ENCODE measurements at regions not wholly inside any gene's neighbourhood (a gene's known extent, or its start where the extent isn't known, plus 50 kb on each side); places are given as distances from the start of the nearest gene placed in this dataset.

DNA sequence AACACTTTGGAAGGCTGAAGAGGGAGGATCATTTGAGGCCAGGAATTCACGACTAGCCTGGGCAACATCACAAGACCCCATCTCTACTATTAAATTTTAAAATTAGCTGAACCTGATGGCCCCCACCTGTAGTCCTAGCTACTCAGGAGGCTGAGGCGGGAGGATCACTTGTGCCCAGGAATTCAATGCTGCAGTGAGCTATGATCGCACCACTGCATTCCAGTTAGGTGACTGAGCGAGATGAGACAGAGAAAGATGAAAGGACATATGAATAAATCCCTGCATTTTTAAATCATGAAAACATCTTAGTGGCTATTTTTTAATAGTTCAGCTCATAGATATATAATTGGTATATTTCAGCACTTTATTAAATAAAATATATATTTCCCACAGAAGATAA, 93.8 kb downstream of the GPR63 start:
- TF ChIP-seq, protein P1, sequence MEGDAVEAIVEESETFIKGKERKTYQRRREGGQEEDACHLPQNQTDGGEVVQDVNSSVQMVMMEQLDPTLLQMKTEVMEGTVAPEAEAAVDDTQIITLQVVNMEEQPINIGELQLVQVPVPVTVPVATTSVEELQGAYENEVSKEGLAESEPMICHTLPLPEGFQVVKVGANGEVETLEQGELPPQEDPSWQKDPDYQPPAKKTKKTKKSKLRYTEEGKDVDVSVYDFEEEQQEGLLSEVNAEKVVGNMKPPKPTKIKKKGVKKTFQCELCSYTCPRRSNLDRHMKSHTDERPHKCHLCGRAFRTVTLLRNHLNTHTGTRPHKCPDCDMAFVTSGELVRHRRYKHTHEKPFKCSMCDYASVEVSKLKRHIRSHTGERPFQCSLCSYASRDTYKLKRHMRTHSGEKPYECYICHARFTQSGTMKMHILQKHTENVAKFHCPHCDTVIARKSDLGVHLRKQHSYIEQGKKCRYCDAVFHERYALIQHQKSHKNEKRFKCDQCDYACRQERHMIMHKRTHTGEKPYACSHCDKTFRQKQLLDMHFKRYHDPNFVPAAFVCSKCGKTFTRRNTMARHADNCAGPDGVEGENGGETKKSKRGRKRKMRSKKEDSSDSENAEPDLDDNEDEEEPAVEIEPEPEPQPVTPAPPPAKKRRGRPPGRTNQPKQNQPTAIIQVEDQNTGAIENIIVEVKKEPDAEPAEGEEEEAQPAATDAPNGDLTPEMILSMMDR (IDR thresholded peaks at IDR 0.05; ENCODE audit: insufficient read depth, low read depth, low read length, missing control alignments): no peak
- peak; percentile 57 for DNase-seq (ENCODE audit: low read depth)
- H3K4me3 ChIP-seq (ENCODE audit: low read length): no peak overlapping the region

GRCh38 chr6:96742702-96743101, 94.6 kb downstream of the GPR63 start:
- H3K4me3 ChIP-seq (ENCODE audit: low read length): no peak overlapping the region
- no peak for DNase-seq (ENCODE audit: low read depth)
- TF ChIP-seq, protein P1 (IDR thresholded peaks at IDR 0.05; ENCODE audit: insufficient read depth, low read depth, low read length, missing control alignments): no peak

DNA sequence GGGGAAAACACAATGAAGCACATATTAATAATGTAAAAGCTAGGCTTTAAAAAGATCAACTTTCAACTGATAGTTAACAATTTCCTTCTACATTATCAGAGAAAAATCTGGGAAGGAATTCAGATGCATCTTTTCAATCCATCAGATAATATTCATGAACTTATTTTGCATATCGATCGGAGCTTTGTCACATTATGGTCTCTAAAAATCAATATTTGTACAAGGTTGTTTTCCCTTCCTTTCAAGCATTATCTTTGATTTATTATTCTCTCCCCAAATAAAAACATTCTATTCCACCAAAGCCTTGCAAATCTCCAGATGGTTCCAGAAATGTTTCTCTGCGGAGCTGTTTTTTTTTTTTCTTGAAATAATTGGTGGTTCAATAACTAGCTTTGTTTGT, 101.9 kb downstream of the GPR63 start:
- no peak for DNase-seq (ENCODE audit: low read depth)
- H3K4me3 ChIP-seq (ENCODE audit: low read length): no peak overlapping the region
- TF ChIP-seq, protein P1 (IDR thresholded peaks at IDR 0.05; ENCODE audit: insufficient read depth, low read depth, low read length, missing control alignments): no peak

DNA sequence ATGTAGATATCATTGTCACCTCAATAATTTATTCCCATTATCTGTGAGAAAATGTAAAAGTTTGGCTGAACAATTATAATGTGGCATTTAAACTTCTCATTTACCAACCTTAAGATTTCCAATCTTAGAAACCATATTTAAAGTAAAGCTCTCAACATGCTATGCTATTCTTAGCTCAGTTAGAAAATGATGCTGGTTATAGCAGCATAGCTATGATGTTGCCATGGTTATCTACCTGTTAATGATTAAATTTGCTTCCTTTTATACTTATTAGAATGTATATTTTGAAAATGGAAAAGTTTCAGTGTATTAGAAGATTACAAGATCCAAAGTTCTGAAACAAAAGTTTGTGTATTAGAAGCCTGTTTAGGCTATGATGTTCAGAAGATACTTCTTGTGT, 110.1 kb downstream of the GPR63 start:
- no peak for DNase-seq (ENCODE audit: low read depth)
- H3K4me3 ChIP-seq (ENCODE audit: low read length): no peak overlapping the region
- TF ChIP-seq, protein P1 (IDR thresholded peaks at IDR 0.05; ENCODE audit: insufficient read depth, low read depth, low read length, missing control alignments): no peak

DNA sequence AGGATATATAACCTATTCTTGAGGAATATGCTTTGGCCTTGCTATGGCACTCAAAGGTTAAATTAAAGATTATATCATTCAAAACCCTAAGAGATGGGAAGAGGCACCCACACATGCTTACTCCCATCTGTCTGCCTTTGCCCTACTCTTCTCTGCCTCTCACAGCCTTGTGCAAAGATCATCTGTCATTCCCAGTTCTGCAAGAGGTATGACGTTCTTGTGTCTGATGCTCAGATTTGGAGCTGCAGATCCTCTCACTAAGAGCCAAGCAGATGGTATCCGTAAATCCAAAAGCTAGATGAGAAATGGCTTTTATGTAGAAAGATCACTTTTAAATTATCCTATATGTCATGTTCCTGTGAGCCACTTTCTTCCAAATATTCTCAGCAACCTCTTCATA, 112.0 kb downstream of the GPR63 start:
- DNase-seq (ENCODE audit: low read depth): no peak
- TF ChIP-seq, protein P1 (IDR thresholded peaks at IDR 0.05; ENCODE audit: insufficient read depth, low read depth, low read length, missing control alignments): no peak
- no peak overlapping the region for H3K4me3 ChIP-seq (ENCODE audit: low read length)

DNA sequence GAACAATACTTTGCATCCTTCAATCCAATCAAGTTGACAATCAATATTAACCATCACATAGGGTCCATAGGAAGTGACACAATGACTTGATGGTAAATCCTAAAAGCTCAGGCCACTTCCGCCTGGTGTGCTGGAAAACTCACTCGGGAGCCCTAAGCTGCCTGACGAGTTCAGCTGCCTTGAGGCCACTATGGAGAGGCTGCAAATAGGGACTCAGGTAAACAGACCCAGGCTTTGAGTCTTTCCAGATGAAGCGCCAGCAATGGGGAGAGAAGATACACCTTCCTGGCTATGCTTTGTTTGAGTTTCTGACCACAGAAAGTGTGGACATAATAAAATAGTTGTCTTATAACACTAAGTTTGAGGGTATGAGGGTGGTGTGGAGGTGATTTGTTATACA, 112.6 kb downstream of the GPR63 start:
- no peak overlapping the region for H3K4me3 ChIP-seq (ENCODE audit: low read length)
- no peak for DNase-seq (ENCODE audit: low read depth)
- TF ChIP-seq, protein P1 (IDR thresholded peaks at IDR 0.05; ENCODE audit: insufficient read depth, low read depth, low read length, missing control alignments): no peak

GRCh38 chr6:96723362-96723761, 113.9 kb downstream of the GPR63 start:
- TF ChIP-seq, protein P1 (IDR thresholded peaks at IDR 0.05; ENCODE audit: insufficient read depth, low read depth, low read length, missing control alignments): no peak
- DNase-seq (ENCODE audit: low read depth): no peak
- H3K4me3 ChIP-seq (ENCODE audit: low read length): no peak overlapping the region

All from epithelial cell of esophagus (primary cell).